Fibroblast of lung (primary cell): ENCODE measurements at regions not wholly inside any gene's neighbourhood (a gene's known extent, or its start where the extent isn't known, plus 50 kb on each side); places are given as distances from the start of the nearest gene placed in this dataset.

Source experiments
- DNase-seq, 2 donors: peaks; one replicate each; pipeline versions ENCODE4 v3.0.0 to v3.0.0-alpha.2; 2010; ENCODE audit warnings: low read depth in 2 of 2
- H2AFZ ChIP-seq: 2 replicates; pipeline ENCODE4 v1.5.1; 2012; ENCODE audit warnings: low read length, control low read depth, inconsistent platforms
- H3K27ac ChIP-seq: 2 replicates; pipeline ENCODE4 v1.5.1; 2011; ENCODE audit warnings: low read length, control low read depth; ENCODE audit not compliant: insufficient read depth
- H3K27me3 ChIP-seq: 2 replicates; pipeline ENCODE4 v1.5.1; 2011; ENCODE audit warnings: mild to moderate bottlenecking, low read length; ENCODE audit not compliant: control insufficient read depth, insufficient read depth
- H3K36me3 ChIP-seq: 2 replicates; pipeline ENCODE4 v1.5.1; 2011; ENCODE audit warnings: low read length; ENCODE audit not compliant: control insufficient read depth, insufficient read depth
- H3K4me1 ChIP-seq: 2 replicates; pipeline ENCODE4 v1.5.1; 2011; ENCODE audit warnings: low read length; ENCODE audit not compliant: control insufficient read depth, insufficient read depth; ENCODE audit errors: extremely low read depth
- H3K4me2 ChIP-seq: 2 replicates; pipeline ENCODE4 v1.5.1; 2011; ENCODE audit warnings: low read length, control low read depth; ENCODE audit not compliant: insufficient read depth; ENCODE audit errors: extremely low read depth
- H3K4me3 ChIP-seq, 4 experiments: fragments of 200-600 bp in 1 of 4; sonication (generic) in 1 of 4; replicated peaks in 1 of 4; 2 replicates each; pipeline ENCODE4 v1.5.1; 2011 to 2016; ENCODE audit warnings: low read length in 4 of 4, low read depth in 3 of 4, mild to moderate bottlenecking in 3 of 4, control low read depth in 2 of 4, inconsistent platforms in 1 of 4, mixed read lengths in 1 of 4; ENCODE audit not compliant: insufficient read depth in 1 of 4; ENCODE audit errors: control extremely low read depth in 1 of 4
- H3K79me2 ChIP-seq: 2 replicates; pipeline ENCODE4 v1.5.1; 2012; ENCODE audit warnings: mild to moderate bottlenecking, low read length, inconsistent platforms; ENCODE audit not compliant: control insufficient read depth, insufficient read depth
- H3K9ac ChIP-seq: 2 replicates; pipeline ENCODE4 v1.5.1; 2011; ENCODE audit warnings: mild to moderate bottlenecking, low read length, control low read depth; ENCODE audit not compliant: insufficient read depth
- H3K9me3 ChIP-seq: 2 replicates; pipeline ENCODE4 v1.5.1; 2012; ENCODE audit warnings: low read depth, low read length; ENCODE audit not compliant: control insufficient read depth, insufficient read depth
- H4K20me1 ChIP-seq: 2 replicates; pipeline ENCODE4 v1.5.1; 2011; ENCODE audit warnings: low read length; ENCODE audit not compliant: control insufficient read depth, insufficient read depth; ENCODE audit errors: extremely low read depth
- CTCF ChIP-seq, 2 donors: IDR thresholded peaks in 1 of 2; conservative IDR thresholded peaks in 1 of 2; 1 replicate in 1 of 2; 2 replicates in 1 of 2; pipeline ENCODE4 v1.5.1; 2011 to 2012; ENCODE audit warnings: low read length in 2 of 2, control low read depth in 1 of 2, inconsistent platforms in 1 of 2, low read depth in 1 of 2, mild to moderate bottlenecking in 1 of 2
- EZH2 ChIP-seq: IDR thresholded peaks from 2 replicates; pipeline ENCODE4 v1.5.1; 2012; ENCODE audit warnings: low read length, control low read depth, mild to moderate bottlenecking; ENCODE audit errors: missing control alignments

GRCh38 chr10:70964881-70965280, 76.5 kb upstream of the PCBD1 start:
- Histone ChIP-seq H4K20me1 (no peaks in the 10 kb centered on the region), H3K9me3 (no peaks in the 10 kb centered on the region), H3K79me2 (no peaks in the 10 kb centered on the region), H2AFZ (no peak overlapping the region), H3K27me3 (no peaks in the 10 kb centered on the region), H3K4me1 (no peaks in the 10 kb centered on the region), H3K9ac (no peak overlapping the region), H3K4me2 (no peak overlapping the region), H3K4me3 (no peak overlapping the region), H3K36me3 (no peaks in the 10 kb centered on the region), H3K27ac (no peak overlapping the region)
- no peak for TF ChIP-seq EZH2
- TF ChIP-seq CTCF (conservative IDR thresholded peaks at IDR 0.05 in 1 of 2, IDR thresholded peaks at IDR 0.05 in 1 of 2; ENCODE audit: low read depth in 1 of 2, low read length in 2 of 2) = no peak
- no peak for DNase-seq

GRCh38 chr10:70965566-70965965, 77.2 kb upstream of the PCBD1 start:
- no peak overlapping the region for H2AFZ ChIP-seq
- no peaks in the 10 kb centered on the region for H3K9me3 ChIP-seq

GRCh38 chr10:70966646-70967553, 78.5 kb upstream of the PCBD1 start:
- H3K27ac ChIP-seq = no peak overlapping the region
- no peaks in the 10 kb centered on the region for H3K4me1 ChIP-seq
- TF ChIP-seq EZH2 = no peak
- TF ChIP-seq CTCF (conservative IDR thresholded peaks at IDR 0.05 in 1 of 2, IDR thresholded peaks at IDR 0.05 in 1 of 2; ENCODE audit: low read depth in 1 of 2, low read length in 2 of 2) = no peak
- H4K20me1 ChIP-seq = no peaks in the 10 kb centered on the region
- H3K36me3 ChIP-seq = no peaks in the 10 kb centered on the region
- H3K4me2 ChIP-seq = no peak overlapping the region
- H3K79me2 ChIP-seq = no peaks in the 10 kb centered on the region
- H2AFZ ChIP-seq = no peak overlapping the region
- no peak for DNase-seq
- H3K9ac ChIP-seq = no peak overlapping the region
- no peaks in the 10 kb centered on the region for H3K27me3 ChIP-seq
- H3K4me3 ChIP-seq = no peak overlapping the region
- H3K9me3 ChIP-seq = no peaks in the 10 kb centered on the region

More at GRCh38 chr10:70965566-70965965, 77.2 kb upstream of the PCBD1 start:
- DNase-seq = no peak
- Histone ChIP-seq H4K20me1 (no peaks in the 10 kb centered on the region), H3K27ac (no peak overlapping the region), H3K4me1 (no peaks in the 10 kb centered on the region), H3K79me2 (no peaks in the 10 kb centered on the region), H3K36me3 (no peaks in the 10 kb centered on the region), H3K4me3 (no peak overlapping the region), H3K9ac (no peak overlapping the region), H3K27me3 (no peaks in the 10 kb centered on the region), H3K4me2 (no peak overlapping the region)
- no peak for TF ChIP-seq EZH2
- no peak for TF ChIP-seq CTCF (conservative IDR thresholded peaks at IDR 0.05 in 1 of 2, IDR thresholded peaks at IDR 0.05 in 1 of 2; ENCODE audit: low read depth in 1 of 2, low read length in 2 of 2)
